ENCODE measurements at regions not wholly inside any gene's neighbourhood (a gene's known extent, or its start where the extent isn't known, plus 50 kb on each side); places are given as distances from the start of the nearest gene placed in this dataset.

- DNase-seq (ENCODE audit: low spot score) (no peak), ATAC-seq (no peak)
- intact Hi-C loops (cut with DNase I): no loop called here
Observed at GRCh38 chr13:106755542-106755941, 187.6 kb upstream of the ARGLU1 start.

GRCh38 chr13:106753251-106753650 is 185.3 kb upstream of the ARGLU1 start:
- ATAC-seq: no peak
- intact Hi-C loops (cut with DNase I): no loop called here
- no peak for DNase-seq (ENCODE audit: low spot score)

- intact Hi-C loops (cut with DNase I): no loop called here
- DNase-seq (ENCODE audit: low spot score): no peak
- ATAC-seq: no peak
Observed at GRCh38 chr13:106752584-106753170, 184.7 kb upstream of the ARGLU1 start.

- intact Hi-C loops (cut with DNase I): no loop called here
- DNase-seq (ENCODE audit: low spot score) (no peak), ATAC-seq (no peak)
Observed at GRCh38 chr13:106748785-106749184, 180.8 kb upstream of the ARGLU1 start.

- DNase-seq (ENCODE audit: low spot score): no peak
- intact Hi-C loops (cut with DNase I): no loop called here
- ATAC-seq: no peak
Observed at GRCh38 chr13:106744516-106744915, 176.6 kb upstream of the ARGLU1 start.

- ATAC-seq (no peak), DNase-seq (ENCODE audit: low spot score) (no peak)
- intact Hi-C loops (cut with DNase I): no loop called here
Observed at GRCh38 chr13:106738186-106738678, 170.3 kb upstream of the ARGLU1 start.

GRCh38 chr13:106736941-106737340 is 169.0 kb upstream of the ARGLU1 start:
- DNase-seq (ENCODE audit: low spot score) (no peak), ATAC-seq (no peak)
- intact Hi-C loops (cut with DNase I): no loop called here

- intact Hi-C loops (cut with DNase I): no loop called here
- no peak for DNase-seq (ENCODE audit: low spot score)
- ATAC-seq: no peak
Observed at GRCh38 chr13:106734198-106734597, 166.3 kb upstream of the ARGLU1 start.

GRCh38 chr13:106723036-106723435 is 155.1 kb upstream of the ARGLU1 start:
- ATAC-seq: no peak
- no peak for DNase-seq (ENCODE audit: low spot score)
- intact Hi-C loops (cut with DNase I): no loop called here

GRCh38 chr13:106722620-106723019 is 154.7 kb upstream of the ARGLU1 start:
- no peak for ATAC-seq
- intact Hi-C loops (cut with DNase I): no loop called here
- DNase-seq (ENCODE audit: low spot score): no peak

GRCh38 chr13:106721599-106721998 is 153.7 kb upstream of the ARGLU1 start:
- intact Hi-C loops (cut with DNase I): no loop called here

GRCh38 chr13:106714271-106714982 is 146.5 kb upstream of the ARGLU1 start:
- intact Hi-C loops (cut with DNase I): no loop called here
- ATAC-seq: no peak
- no peak for DNase-seq (ENCODE audit: low spot score)

More at GRCh38 chr13:106721599-106721998, 153.7 kb upstream of the ARGLU1 start:
- no peak for DNase-seq (ENCODE audit: low spot score)
- no peak for ATAC-seq

GRCh38 chr13:106712381-106712780 is 144.4 kb upstream of the ARGLU1 start:
- DNase-seq (ENCODE audit: low spot score) (no peak), ATAC-seq (no peak)
- intact Hi-C loops (cut with DNase I): no loop called here

- intact Hi-C loops (cut with DNase I): no loop called here
- ATAC-seq: peak; percentile 33
Observed at GRCh38 chr13:106710266-106710665, 142.3 kb upstream of the ARGLU1 start.

GRCh38 chr13:106709522-106709921 is 141.6 kb upstream of the ARGLU1 start:
- intact Hi-C loops (cut with DNase I): no loop called here
- ATAC-seq (peak; percentile 95), DNase-seq (ENCODE audit: low spot score) (no peak)

More at GRCh38 chr13:106710266-106710665, 142.3 kb upstream of the ARGLU1 start:
- DNase-seq (ENCODE audit: low spot score): no peak

- intact Hi-C loops (cut with DNase I): no loop called here
- DNase-seq (ENCODE audit: low spot score) (no peak), ATAC-seq (peak; percentile 29)
Observed at GRCh38 chr13:106702505-106702904, 134.6 kb upstream of the ARGLU1 start.

- peak; percentile 67 for ATAC-seq
- intact Hi-C loops (cut with DNase I): no loop called here
- no peak for DNase-seq (ENCODE audit: low spot score)
Observed at GRCh38 chr13:106701771-106702341, 133.9 kb upstream of the ARGLU1 start.

- DNase-seq (ENCODE audit: low spot score): no peak
- ATAC-seq: no peak
- intact Hi-C loops (cut with DNase I): no loop called here
Observed at GRCh38 chr13:106700439-106700838, 132.5 kb upstream of the ARGLU1 start.

GRCh38 chr13:106700007-106700406 is 132.1 kb upstream of the ARGLU1 start:
- ATAC-seq: no peak
- intact Hi-C loops (cut with DNase I): no loop called here

GRCh38 chr13:106699311-106699710 is 131.4 kb upstream of the ARGLU1 start:
- intact Hi-C loops (cut with DNase I): no loop called here
- no peak for ATAC-seq
- DNase-seq (ENCODE audit: low spot score): no peak

More at GRCh38 chr13:106700007-106700406, 132.1 kb upstream of the ARGLU1 start:
- DNase-seq (ENCODE audit: low spot score): no peak
